Smooth muscle cell (in vitro differentiated cells): ENCODE measurements at regions not wholly inside any gene's neighbourhood (a gene's known extent, or its start where the extent isn't known, plus 50 kb on each side); places are given as distances from the start of the nearest gene placed in this dataset.
"Not testable (repeated sequence)": the region's sequence is repeated elsewhere in the genome, so short reads cannot be mapped to it uniquely, and the experiment has no call there.

ENCODE experiments used
- DNase-seq: peaks from one replicate; lab custom pipeline; 2025; ENCODE audit not compliant: unreplicated experiment; lab: John Stamatoyannopoulos, UW
- H2AFZ ChIP-seq: fragments of 200-600 bp; sonication (generic); 2 replicates; pipeline ENCODE4 v1.6.0; 2016; ENCODE audit warnings: antibody characterized with exemption, low read depth, mild to moderate bottlenecking
- H3F3A ChIP-seq: fragments of 200-600 bp; sonication (generic); 2 replicates; pipeline ENCODE4 v1.6.0; 2017; ENCODE audit warnings: antibody characterized with exemption, low read depth
- H3K27ac ChIP-seq: fragments of 200-600 bp; sonication (generic); 2 replicates; pipeline ENCODE4 v1.5.1; 2016; ENCODE audit warnings: low read depth, mild to moderate bottlenecking
- H3K27me3 ChIP-seq: fragments of 200-600 bp; sonication (generic); 2 replicates; pipeline ENCODE4 v1.6.1; 2016; ENCODE audit warnings: low read depth, mild to moderate bottlenecking
- H3K36me3 ChIP-seq: fragments of 200-600 bp; sonication (generic); 2 replicates; pipeline ENCODE4 v1.5.1; 2016; ENCODE audit warnings: low read depth
- H3K4me1 ChIP-seq: fragments of 200-600 bp; sonication (generic); 2 replicates; pipeline ENCODE4 v1.5.1; 2016; ENCODE audit warnings: low read depth
- H3K4me2 ChIP-seq: fragments of 200-600 bp; sonication (generic); 2 replicates; pipeline ENCODE4 v1.6.0; 2016; ENCODE audit warnings: mild to moderate bottlenecking
- H3K4me3 ChIP-seq: fragments of 200-600 bp; sonication (generic); 2 replicates; pipeline ENCODE4 v1.5.1; 2016; ENCODE audit warnings: mild to moderate bottlenecking
- H3K79me2 ChIP-seq: fragments of 200-600 bp; sonication (generic); 2 replicates; pipeline ENCODE4 v1.6.0; 2016; ENCODE audit warnings: low read depth, mild to moderate bottlenecking
- H3K9ac ChIP-seq: fragments of 200-600 bp; sonication (generic); 2 replicates; pipeline ENCODE4 v1.6.0; 2016; ENCODE audit warnings: low read depth
- H3K9me3 ChIP-seq: fragments of 200-600 bp; sonication (generic); replicated peaks from 2 replicates; pipeline ENCODE4 v1.5.1; 2016; ENCODE audit warnings: low read depth
- H4K20me1 ChIP-seq: fragments of 200-600 bp; sonication (generic); 2 replicates; pipeline ENCODE4 v1.6.0; 2016; ENCODE audit warnings: low read depth
- WGBS: methylation state at CpG from one replicate; pipeline ENCODE4 v1.1.7; 2016; ENCODE audit warnings: low lambda C conversion rate; 5-methylcytosine and 5-hydroxymethylcytosine counted together
- TF ChIP-seq, protein P1 (sequence below): fragments of 200-600 bp; sonication (generic); IDR thresholded peaks from 2 replicates; pipeline ENCODE4 v1.5.1; 2017; ENCODE audit warnings: borderline replicate concordance, mild to moderate bottlenecking, antibody characterized with exemption; ENCODE audit not compliant: insufficient read depth, poor library complexity, severe bottlenecking

DNA sequence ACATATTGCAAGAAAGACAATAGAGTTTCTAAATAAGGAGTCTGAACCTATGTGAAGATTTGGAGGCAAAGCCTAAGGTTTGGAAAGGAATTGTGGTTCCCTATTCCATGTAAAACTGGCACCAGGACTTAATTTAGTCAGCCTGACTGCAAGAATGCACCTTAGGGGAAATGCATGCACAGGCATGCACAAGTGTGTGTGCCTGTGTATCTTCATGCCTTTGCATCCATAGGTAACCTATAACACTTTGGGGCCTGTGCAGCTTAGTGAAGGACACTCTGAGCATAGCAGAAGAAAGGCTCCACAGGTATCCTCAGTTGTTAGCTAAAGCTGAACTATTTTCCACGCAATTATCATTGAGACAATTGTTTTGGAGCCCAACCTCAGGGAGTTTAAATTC lies 73.4 kb downstream of the RPRM start:
- H3K4me1 ChIP-seq: peaks cover 14% of the 10 kb centered on the region
- H3K27me3 ChIP-seq: no peaks in the 10 kb centered on the region
- no peak overlapping the region for H2AFZ ChIP-seq
- H3F3A ChIP-seq: no peaks in the 10 kb centered on the region
- peak overlapping the region; percentile 86 for H3K4me2 ChIP-seq
- H4K20me1 ChIP-seq: no peaks in the 10 kb centered on the region
- H3K9ac ChIP-seq: no peak overlapping the region
- no peak overlapping the region for H3K4me3 ChIP-seq
- TF ChIP-seq, protein P1, sequence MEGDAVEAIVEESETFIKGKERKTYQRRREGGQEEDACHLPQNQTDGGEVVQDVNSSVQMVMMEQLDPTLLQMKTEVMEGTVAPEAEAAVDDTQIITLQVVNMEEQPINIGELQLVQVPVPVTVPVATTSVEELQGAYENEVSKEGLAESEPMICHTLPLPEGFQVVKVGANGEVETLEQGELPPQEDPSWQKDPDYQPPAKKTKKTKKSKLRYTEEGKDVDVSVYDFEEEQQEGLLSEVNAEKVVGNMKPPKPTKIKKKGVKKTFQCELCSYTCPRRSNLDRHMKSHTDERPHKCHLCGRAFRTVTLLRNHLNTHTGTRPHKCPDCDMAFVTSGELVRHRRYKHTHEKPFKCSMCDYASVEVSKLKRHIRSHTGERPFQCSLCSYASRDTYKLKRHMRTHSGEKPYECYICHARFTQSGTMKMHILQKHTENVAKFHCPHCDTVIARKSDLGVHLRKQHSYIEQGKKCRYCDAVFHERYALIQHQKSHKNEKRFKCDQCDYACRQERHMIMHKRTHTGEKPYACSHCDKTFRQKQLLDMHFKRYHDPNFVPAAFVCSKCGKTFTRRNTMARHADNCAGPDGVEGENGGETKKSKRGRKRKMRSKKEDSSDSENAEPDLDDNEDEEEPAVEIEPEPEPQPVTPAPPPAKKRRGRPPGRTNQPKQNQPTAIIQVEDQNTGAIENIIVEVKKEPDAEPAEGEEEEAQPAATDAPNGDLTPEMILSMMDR: no peak
- no peak for DNase-seq
- no peaks in the 10 kb centered on the region for H3K36me3 ChIP-seq
- WGBS: 57% methylated on average over 1 of the region's 1 CpG
- H3K9me3 ChIP-seq: no peaks in the 10 kb centered on the region
- H3K79me2 ChIP-seq: no peaks in the 10 kb centered on the region
- H3K27ac ChIP-seq: peak overlapping the region; percentile 35

DNA sequence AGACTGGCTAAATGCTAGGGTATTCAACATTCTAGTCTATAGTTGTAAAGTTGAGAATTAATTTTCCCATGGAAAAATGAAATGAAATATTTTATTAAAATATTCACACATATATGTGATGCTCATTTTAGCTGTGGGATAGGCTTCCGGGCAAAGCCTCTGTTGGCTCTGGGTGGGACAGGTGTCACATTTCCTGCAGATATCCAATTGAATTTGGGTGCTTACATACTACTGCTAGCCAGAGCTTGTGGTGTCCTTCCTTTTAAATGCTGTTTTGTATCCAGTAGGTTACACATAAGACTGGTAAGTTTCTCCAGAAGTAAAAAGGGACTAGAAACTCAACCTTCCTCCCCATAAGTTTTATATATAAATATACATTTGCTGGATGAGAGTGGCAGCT lies 73.8 kb downstream of the RPRM start:
- H3K4me3 ChIP-seq: peak overlapping the region; percentile 53
- no peak overlapping the region for H3K9ac ChIP-seq
- no peaks in the 10 kb centered on the region for H3K79me2 ChIP-seq
- H3K9me3 ChIP-seq: no peaks in the 10 kb centered on the region
- DNase-seq: no peak
- no peak overlapping the region for H2AFZ ChIP-seq
- H4K20me1 ChIP-seq: no peaks in the 10 kb centered on the region
- no peaks in the 10 kb centered on the region for H3K36me3 ChIP-seq
- no peaks in the 10 kb centered on the region for H3K27me3 ChIP-seq
- H3K27ac ChIP-seq: peak overlapping the region; percentile 35
- 65% methylated on average over 1 of the region's 1 CpG for WGBS
- TF ChIP-seq, protein P1: no peak
- peaks cover 14% of the 10 kb centered on the region for H3K4me1 ChIP-seq
- H3F3A ChIP-seq: no peaks in the 10 kb centered on the region
- peak overlapping the region; percentile 86 for H3K4me2 ChIP-seq

DNA sequence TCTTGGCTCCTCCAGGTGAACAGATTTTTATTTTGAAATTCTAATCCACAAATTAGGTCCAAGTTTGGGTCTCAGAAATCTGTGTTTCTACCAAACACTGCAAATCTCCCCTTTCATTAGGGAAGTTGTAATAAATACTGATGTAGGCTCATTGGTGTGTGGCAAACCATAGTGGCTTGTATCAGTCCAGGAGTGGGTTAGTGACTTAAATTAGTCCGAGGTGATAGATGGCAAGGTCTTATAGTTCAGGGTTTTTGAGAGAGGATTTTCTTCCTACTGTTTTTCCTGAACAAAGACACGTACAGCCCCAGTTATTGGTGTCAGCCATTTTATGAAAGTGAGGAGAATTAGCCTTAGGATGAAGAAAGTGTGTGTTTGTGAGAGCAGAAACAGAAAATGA lies 74.6 kb downstream of the RPRM start:
- 42% methylated on average over 2 of the region's 2 CpGs for WGBS
- TF ChIP-seq, protein P1: no peak
- no peaks in the 10 kb centered on the region for H3K36me3 ChIP-seq
- H3K4me2 ChIP-seq: peak overlapping the region; percentile 86
- peak overlapping the region; percentile 60 for H3K9ac ChIP-seq
- H4K20me1 ChIP-seq: no peaks in the 10 kb centered on the region
- peaks cover 14% of the 10 kb centered on the region for H3K4me1 ChIP-seq
- no peaks in the 10 kb centered on the region for H3K27me3 ChIP-seq
- no peaks in the 10 kb centered on the region for H3K9me3 ChIP-seq
- DNase-seq: no peak
- no peaks in the 10 kb centered on the region for H3K79me2 ChIP-seq
- H2AFZ ChIP-seq: peak overlapping the region; percentile 94
- no peaks in the 10 kb centered on the region for H3F3A ChIP-seq
- H3K4me3 ChIP-seq: peak overlapping the region; percentile 53
- peak overlapping the region; percentile 54 for H3K27ac ChIP-seq

DNA sequence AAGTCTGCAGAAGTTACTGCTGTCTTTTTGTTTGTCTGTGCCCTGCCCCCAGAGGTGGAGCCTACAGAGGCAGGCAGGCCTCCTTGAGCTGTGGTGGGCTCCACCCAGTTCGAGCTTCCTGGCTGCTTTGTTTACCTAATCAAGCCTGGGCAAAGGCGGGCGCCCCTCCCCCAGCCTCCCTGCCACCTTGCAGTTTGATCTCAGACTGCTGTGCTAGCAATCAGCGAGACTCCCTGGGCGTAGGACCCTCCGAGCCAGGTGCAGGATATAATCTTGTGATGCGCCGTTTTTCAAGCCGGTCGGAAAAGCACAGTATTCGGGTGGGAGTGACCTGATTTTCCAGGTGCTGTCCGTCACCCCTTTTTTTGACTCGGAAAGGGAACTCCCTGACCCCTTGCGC lies 75.2 kb downstream of the RPRM start:
- H3K79me2 ChIP-seq, H3K27me3 ChIP-seq, H3K9ac ChIP-seq, H3K36me3 ChIP-seq, H4K20me1 ChIP-seq, H3F3A ChIP-seq, H3K9me3 ChIP-seq, H3K27ac ChIP-seq, DNase-seq: not testable (repeated sequence)
- Histone ChIP-seq H2AFZ (peak overlapping the region; percentile 94), H3K4me3 (peak overlapping the region; percentile 53), H3K4me1 (peaks cover 14% of the 10 kb centered on the region), H3K4me2 (peak overlapping the region; percentile 86)
- 30% methylated on average over 13 of the region's 14 CpGs for WGBS
